ENCODE measurements at regions not wholly inside any gene's neighbourhood (a gene's known extent, or its start where the extent isn't known, plus 50 kb on each side); places are given as distances from the start of the nearest gene placed in this dataset.

GRCh38 chr7:24192053-24192452, 91.9 kb upstream of the NPY start:
- H3K27ac ChIP-seq (ENCODE audit: insufficient read depth, low read length, poor library complexity, severe bottlenecking) = no peak overlapping the region
- Mint-ChIP-seq H3K36me3 (no peaks in the 10 kb centered on the region), H3K27ac (no peak overlapping the region), H3K9me3 (peaks cover 0 to 6% (median 1%) of the 10 kb centered on the region in 7 donors), H3K27me3 (peaks cover 21% of the 10 kb centered on the region), H3K4me1 (no peaks in the 10 kb centered on the region), H3K4me3 (no peak overlapping the region)
- no peak for ATAC-seq (ENCODE audit: low read depth in 2 of 2)
- no peaks in the 10 kb centered on the region for H3K4me1 ChIP-seq (ENCODE audit: control insufficient read depth, insufficient read depth, low read length, poor library complexity, severe bottlenecking)
- DNase-seq = no peak
- H3K36me3 ChIP-seq (ENCODE audit: control insufficient read depth, insufficient read depth, low read length) = no peaks in the 10 kb centered on the region
- no peak overlapping the region for H3K4me3 ChIP-seq (ENCODE audit: low read depth, low read length)
- peaks cover 3% of the 10 kb centered on the region for H3K27me3 ChIP-seq (ENCODE audit: control insufficient read depth, insufficient read depth, low read length)
- no peaks in the 10 kb centered on the region for H3K9me3 ChIP-seq (ENCODE audit: control insufficient read depth in 2 of 2, low read length in 2 of 2)

- Histone ChIP-seq H3K27me3 (ENCODE audit: control insufficient read depth, insufficient read depth, low read length) (peaks cover 3% of the 10 kb centered on the region), H3K36me3 (ENCODE audit: control insufficient read depth, insufficient read depth, low read length) (no peaks in the 10 kb centered on the region), H3K9me3 (ENCODE audit: control insufficient read depth in 2 of 2, low read length in 2 of 2) (no peaks in the 10 kb centered on the region), H3K4me3 (ENCODE audit: low read depth, low read length) (no peak overlapping the region), H3K4me1 (ENCODE audit: control insufficient read depth, insufficient read depth, low read length, poor library complexity, severe bottlenecking) (no peaks in the 10 kb centered on the region), H3K27ac (ENCODE audit: insufficient read depth, low read length, poor library complexity, severe bottlenecking) (no peak overlapping the region)
- Mint-ChIP-seq H3K9me3 (peaks cover 0 to 6% (median 0%) of the 10 kb centered on the region in 7 donors), H3K4me1 (no peaks in the 10 kb centered on the region), H3K27me3 (peaks cover 16% of the 10 kb centered on the region), H3K4me3 (no peak overlapping the region), H3K27ac (peak overlapping the region in 1 of 3 donors; percentile 28), H3K36me3 (no peaks in the 10 kb centered on the region)
- DNase-seq (no peak), ATAC-seq (ENCODE audit: low read depth in 2 of 2) (no peak)
These were observed 91.3 kb upstream of the NPY start for GRCh38 chr7:24192691-24193090.

- Mint-ChIP-seq H3K27me3 (peaks cover 10% of the 10 kb centered on the region), H3K36me3 (no peaks in the 10 kb centered on the region)
- ATAC-seq (ENCODE audit: low read depth in 2 of 2) = no peak
These were observed 86.1 kb upstream of the NPY start for GRCh38 chr7:24197852-24198251.

GRCh38 chr7:24199978-24200377, 84.0 kb upstream of the NPY start:
- H3K9me3 Mint-ChIP-seq = no peaks in the 10 kb centered on the region
- H3K4me3 ChIP-seq (ENCODE audit: low read depth, low read length) = no peak overlapping the region
- H3K4me1 ChIP-seq (ENCODE audit: control insufficient read depth, insufficient read depth, low read length, poor library complexity, severe bottlenecking) = peaks cover 4% of the 10 kb centered on the region
- H3K27me3 Mint-ChIP-seq = peaks cover 10% of the 10 kb centered on the region
- H3K27me3 ChIP-seq (ENCODE audit: control insufficient read depth, insufficient read depth, low read length) = no peaks in the 10 kb centered on the region
- no peaks in the 10 kb centered on the region for H3K9me3 ChIP-seq (ENCODE audit: control insufficient read depth in 2 of 2, low read length in 2 of 2)
- H3K4me3 Mint-ChIP-seq = no peak overlapping the region
- H3K4me1 Mint-ChIP-seq = peaks cover 5 to 20% (median 11%) of the 10 kb centered on the region in 4 donors
- H3K27ac Mint-ChIP-seq = peak overlapping the region in 2 of 3 donors; percentile 0 to 1
- no peaks in the 10 kb centered on the region for H3K36me3 Mint-ChIP-seq
- DNase-seq (peak in 2 of 3 donors; percentile 43 to 46), ATAC-seq (ENCODE audit: low read depth in 2 of 2) (peak; percentile 78 to 79)
- H3K27ac ChIP-seq (ENCODE audit: insufficient read depth, low read length, poor library complexity, severe bottlenecking) = no peak overlapping the region
- no peaks in the 10 kb centered on the region for H3K36me3 ChIP-seq (ENCODE audit: control insufficient read depth, insufficient read depth, low read length)

More at GRCh38 chr7:24197852-24198251, 86.1 kb upstream of the NPY start:
- no peak overlapping the region for H3K4me3 Mint-ChIP-seq
- peaks cover 5 to 20% (median 10%) of the 10 kb centered on the region in 4 donors for H3K4me1 Mint-ChIP-seq
- Histone ChIP-seq H3K36me3 (ENCODE audit: control insufficient read depth, insufficient read depth, low read length) (no peaks in the 10 kb centered on the region), H3K27me3 (ENCODE audit: control insufficient read depth, insufficient read depth, low read length) (no peaks in the 10 kb centered on the region), H3K27ac (ENCODE audit: insufficient read depth, low read length, poor library complexity, severe bottlenecking) (no peak overlapping the region), H3K9me3 (ENCODE audit: control insufficient read depth in 2 of 2, low read length in 2 of 2) (no peaks in the 10 kb centered on the region), H3K4me1 (ENCODE audit: control insufficient read depth, insufficient read depth, low read length, poor library complexity, severe bottlenecking) (peaks cover 4% of the 10 kb centered on the region), H3K4me3 (ENCODE audit: low read depth, low read length) (no peak overlapping the region)
- H3K9me3 Mint-ChIP-seq = peaks cover 0 to 6% (median 0%) of the 10 kb centered on the region in 7 donors
- no peak overlapping the region for H3K27ac Mint-ChIP-seq
- DNase-seq = no peak

- no peaks in the 10 kb centered on the region for H3K36me3 Mint-ChIP-seq
- no peaks in the 10 kb centered on the region for H3K9me3 Mint-ChIP-seq
- Histone ChIP-seq H3K4me3 (ENCODE audit: low read depth, low read length) (no peak overlapping the region), H3K36me3 (ENCODE audit: control insufficient read depth, insufficient read depth, low read length) (no peaks in the 10 kb centered on the region), H3K4me1 (ENCODE audit: control insufficient read depth, insufficient read depth, low read length, poor library complexity, severe bottlenecking) (peaks cover 4% of the 10 kb centered on the region), H3K9me3 (ENCODE audit: control insufficient read depth in 2 of 2, low read length in 2 of 2) (no peaks in the 10 kb centered on the region), H3K27me3 (ENCODE audit: control insufficient read depth, insufficient read depth, low read length) (no peaks in the 10 kb centered on the region), H3K27ac (ENCODE audit: insufficient read depth, low read length, poor library complexity, severe bottlenecking) (no peak overlapping the region)
- H3K4me3 Mint-ChIP-seq = no peak overlapping the region
- peaks cover 5 to 20% (median 11%) of the 10 kb centered on the region in 4 donors for H3K4me1 Mint-ChIP-seq
- ATAC-seq (ENCODE audit: low read depth in 2 of 2) (no peak), DNase-seq (no peak)
- H3K27me3 Mint-ChIP-seq = peaks cover 10% of the 10 kb centered on the region
- peak overlapping the region in 1 of 3 donors; percentile 28 for H3K27ac Mint-ChIP-seq
These were observed 83.5 kb upstream of the NPY start for GRCh38 chr7:24200407-24200966.

- H3K9me3 ChIP-seq (ENCODE audit: control insufficient read depth in 2 of 2, low read length in 2 of 2) = no peaks in the 10 kb centered on the region
- no peak overlapping the region for H3K4me3 ChIP-seq (ENCODE audit: low read depth, low read length)
- ATAC-seq (ENCODE audit: low read depth in 2 of 2) (no peak), DNase-seq (no peak)
- H3K4me1 ChIP-seq (ENCODE audit: control insufficient read depth, insufficient read depth, low read length, poor library complexity, severe bottlenecking) = peaks cover 4% of the 10 kb centered on the region
- no peak overlapping the region for H3K4me3 Mint-ChIP-seq
- H3K36me3 Mint-ChIP-seq = no peaks in the 10 kb centered on the region
- peaks cover 6% of the 10 kb centered on the region for H3K27me3 Mint-ChIP-seq
- no peak overlapping the region for H3K27ac Mint-ChIP-seq
- H3K27ac ChIP-seq (ENCODE audit: insufficient read depth, low read length, poor library complexity, severe bottlenecking) = no peak overlapping the region
- no peaks in the 10 kb centered on the region for H3K9me3 Mint-ChIP-seq
- no peaks in the 10 kb centered on the region for H3K36me3 ChIP-seq (ENCODE audit: control insufficient read depth, insufficient read depth, low read length)
- no peaks in the 10 kb centered on the region for H3K27me3 ChIP-seq (ENCODE audit: control insufficient read depth, insufficient read depth, low read length)
- peaks cover 5 to 20% (median 11%) of the 10 kb centered on the region in 4 donors for H3K4me1 Mint-ChIP-seq
These were observed 82.8 kb upstream of the NPY start for GRCh38 chr7:24201226-24201625.

- Mint-ChIP-seq H3K27ac (no peak overlapping the region), H3K4me3 (no peak overlapping the region), H3K4me1 (no peaks in the 10 kb centered on the region), H3K27me3 (peaks cover 5% of the 10 kb centered on the region), H3K36me3 (no peaks in the 10 kb centered on the region), H3K9me3 (no peaks in the 10 kb centered on the region)
- DNase-seq = no peak
- H3K27ac ChIP-seq (ENCODE audit: insufficient read depth, low read length, poor library complexity, severe bottlenecking) = no peak overlapping the region
- H3K9me3 ChIP-seq (ENCODE audit: control insufficient read depth in 2 of 2, low read length in 2 of 2) = no peaks in the 10 kb centered on the region
- H3K36me3 ChIP-seq (ENCODE audit: control insufficient read depth, insufficient read depth, low read length) = no peaks in the 10 kb centered on the region
- H3K4me1 ChIP-seq (ENCODE audit: control insufficient read depth, insufficient read depth, low read length, poor library complexity, severe bottlenecking) = no peaks in the 10 kb centered on the region
- no peak overlapping the region for H3K4me3 ChIP-seq (ENCODE audit: low read depth, low read length)
- no peak for ATAC-seq (ENCODE audit: low read depth in 2 of 2)
- H3K27me3 ChIP-seq (ENCODE audit: control insufficient read depth, insufficient read depth, low read length) = no peaks in the 10 kb centered on the region
These were observed 71.9 kb upstream of the NPY start for GRCh38 chr7:24212073-24212472.

GRCh38 chr7:24213311-24213710, 70.7 kb upstream of the NPY start:
- Histone ChIP-seq H3K27me3 (ENCODE audit: control insufficient read depth, insufficient read depth, low read length) (no peaks in the 10 kb centered on the region), H3K4me3 (ENCODE audit: low read depth, low read length) (no peak overlapping the region), H3K4me1 (ENCODE audit: control insufficient read depth, insufficient read depth, low read length, poor library complexity, severe bottlenecking) (no peaks in the 10 kb centered on the region), H3K36me3 (ENCODE audit: control insufficient read depth, insufficient read depth, low read length) (no peaks in the 10 kb centered on the region), H3K27ac (ENCODE audit: insufficient read depth, low read length, poor library complexity, severe bottlenecking) (no peak overlapping the region), H3K9me3 (ENCODE audit: control insufficient read depth in 2 of 2, low read length in 2 of 2) (no peaks in the 10 kb centered on the region)
- no peaks in the 10 kb centered on the region for H3K4me1 Mint-ChIP-seq
- H3K27me3 Mint-ChIP-seq = peaks cover 5% of the 10 kb centered on the region
- H3K4me3 Mint-ChIP-seq = no peak overlapping the region
- no peaks in the 10 kb centered on the region for H3K9me3 Mint-ChIP-seq
- H3K27ac Mint-ChIP-seq = no peak overlapping the region
- DNase-seq (no peak), ATAC-seq (ENCODE audit: low read depth in 2 of 2) (no peak)
- no peaks in the 10 kb centered on the region for H3K36me3 Mint-ChIP-seq
